Transverse colon (tissue), 4 donors: ENCODE measurements at regions not wholly inside any gene's neighbourhood (a gene's known extent, or its start where the extent isn't known, plus 50 kb on each side); places are given as distances from the start of the nearest gene placed in this dataset.

Experiments used
- DNase-seq: peaks from one replicate; pipeline ENCODE4 v3.0.0-alpha.2; 2019
- H3K27ac ChIP-seq, 4 donors: fragments of 200-600 bp; sonication (generic); 2 replicates each; pipeline ENCODE4 v1.5.1; 2016 to 2018; ENCODE audit warnings: inconsistent platforms in 4 of 4
- H3K27me3 ChIP-seq: fragments of 200-600 bp; sonication (generic); 2 replicates; pipeline ENCODE4 v1.5.1; 2017; ENCODE audit warnings: inconsistent platforms
- H3K36me3 ChIP-seq, 4 donors: fragments of 200-600 bp; sonication (generic); 2 replicates each; pipeline ENCODE4 v1.5.1; 2017 to 2019; ENCODE audit warnings: inconsistent platforms in 4 of 4
- H3K4me1 ChIP-seq, 4 donors: fragments of 200-600 bp; sonication (generic); 2 replicates each; pipeline ENCODE4 v1.5.1; 2017 to 2020; ENCODE audit warnings: inconsistent platforms in 4 of 4
- H3K4me3 ChIP-seq, 4 donors: fragments of 200-600 bp; sonication (generic); 1 replicate in 1 of 4; 2 replicates in 3 of 4; pipeline versions ENCODE4 v1.5.1 to v1.6.1; 2017 to 2019; ENCODE audit warnings: inconsistent platforms in 4 of 4
- H3K9me3 ChIP-seq, 2 donors: fragments of 200-600 bp; sonication (generic); 2 replicates each; pipeline ENCODE4 v1.5.1; 2017 to 2019; ENCODE audit warnings: inconsistent platforms in 2 of 2
- CTCF ChIP-seq, 5 experiments: fragments of 200-600 bp in 3 of 5; fragments of 450-650 bp in 2 of 5; sonication (generic) in 3 of 5; IDR thresholded peaks; 1 replicate in 2 of 5; 2 replicates in 3 of 5; pipeline ENCODE4 v1.5.1; 2016 to 2017; ENCODE audit warnings: antibody characterized with exemption in 5 of 5, inconsistent platforms in 3 of 5, mild to moderate bottlenecking in 2 of 5, moderate library complexity in 1 of 5
- EP300 ChIP-seq: sonication (generic); formaldehyde crosslinking; IDR thresholded peaks from one replicate; pipeline ENCODE4 v1.6.1; 2017; ENCODE audit warnings: antibody characterized with exemption, low read depth
- POLR2A ChIP-seq: fragments of 450-650 bp; IDR thresholded peaks from one replicate; pipeline ENCODE4 v1.6.1; 2016; ENCODE audit warnings: antibody characterized with exemption, mild to moderate bottlenecking, moderate library complexity
- POLR2AphosphoS5 ChIP-seq, 3 donors: sonication (generic); formaldehyde crosslinking; IDR thresholded peaks; one replicate each; pipeline ENCODE4 v1.6.1; 2016; ENCODE audit warnings: antibody characterized with exemption in 3 of 3
- WGBS, 2 donors: methylation state at CpG; one replicate each; pipeline ENCODE4 v1.1.5; 2018; ENCODE audit warnings: low coverage in 1 of 2; 5-methylcytosine and 5-hydroxymethylcytosine counted together
- in situ Hi-C, 4 donors: fragments of 200-750 bp; cut with MboI; loops; one replicate each; pipeline versions ENCODE4 v1.15.0 to v1.15.1; 2017; ENCODE audit warnings: low sequenced_read_pairs in 3 of 4, low pct_ligation_motif_present in 1 of 4, low pct_unique_long_range_greater_than_20kb in 1 of 4
- intact Hi-C: fragments of 100-400 bp; cut with DNase I; formaldehyde crosslinking; loops from one replicate; pipeline ENCODE4 v1.15.1; 2023; ENCODE audit warnings: low total_unique reads

DNA sequence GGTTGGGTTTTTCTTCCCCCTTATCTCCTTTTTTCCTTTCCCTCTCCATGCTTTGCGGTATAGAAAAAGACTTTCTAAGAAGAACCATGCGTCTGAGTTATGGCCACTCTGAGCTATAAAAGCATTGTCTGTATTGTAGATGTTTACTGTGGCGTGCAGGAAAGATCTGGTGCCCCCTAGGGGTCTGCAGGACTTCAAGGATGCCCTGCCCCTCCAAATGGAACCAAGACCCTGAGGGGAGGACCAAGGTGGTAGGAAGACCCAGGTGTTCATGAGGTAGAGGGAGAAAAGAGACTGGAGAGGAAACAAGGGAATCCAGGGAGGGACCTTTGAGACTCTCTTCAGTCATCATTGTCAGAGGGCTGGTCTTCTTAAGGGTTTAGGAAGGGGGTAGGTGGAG is 68.8 kb downstream of the CYP26A1 start:
- WGBS, 2 donors: 80 to 81% methylated on average over 3 of the region's 3 CpGs
- in situ Hi-C loops (no loop called here), intact Hi-C loops (no loop called here)
- Histone ChIP-seq H3K27me3 (no peaks in the 10 kb centered on the region), H3K4me3 (no peak overlapping the region), H3K9me3 (no peaks in the 10 kb centered on the region), H3K27ac (no peak overlapping the region), H3K36me3 (no peaks in the 10 kb centered on the region), H3K4me1 (no peaks in the 10 kb centered on the region)
- no peak for DNase-seq
- TF ChIP-seq CTCF (IDR thresholded peaks at IDR 0.05): no peak
- TF ChIP-seq EP300: no peak
- TF ChIP-seq POLR2AphosphoS5 (IDR thresholded peaks at IDR 0.05): no peak
- no peak for TF ChIP-seq POLR2A

GRCh38 chr10:93143281-93143680 is 69.6 kb downstream of the CYP26A1 start:
- no peak for DNase-seq
- H3K4me1 ChIP-seq: no peaks in the 10 kb centered on the region
- intact Hi-C loops (no loop called here), in situ Hi-C loops (no loop called here)
- no peak for TF ChIP-seq POLR2A
- no peak for TF ChIP-seq EP300
- no peak for TF ChIP-seq POLR2AphosphoS5 (IDR thresholded peaks at IDR 0.05)
- no peak for TF ChIP-seq CTCF (IDR thresholded peaks at IDR 0.05)
- no peaks in the 10 kb centered on the region for H3K27me3 ChIP-seq
- no peaks in the 10 kb centered on the region for H3K9me3 ChIP-seq
- WGBS, 2 donors: 60 to 93% methylated on average over 1 of the region's 1 CpG
- H3K4me3 ChIP-seq: no peak overlapping the region
- no peak overlapping the region for H3K27ac ChIP-seq
- H3K36me3 ChIP-seq: no peaks in the 10 kb centered on the region

GRCh38 chr10:93146336-93146735 is 72.6 kb downstream of the CYP26A1 start:
- no peaks in the 10 kb centered on the region for H3K36me3 ChIP-seq
- intact Hi-C loops (no loop called here), in situ Hi-C loops (no loop called here)
- TF ChIP-seq CTCF (IDR thresholded peaks at IDR 0.05) (no peak), POLR2AphosphoS5 (IDR thresholded peaks at IDR 0.05) (no peak), POLR2A (no peak), EP300 (no peak)
- H3K4me1 ChIP-seq: no peaks in the 10 kb centered on the region
- no peaks in the 10 kb centered on the region for H3K9me3 ChIP-seq
- H3K27me3 ChIP-seq: no peaks in the 10 kb centered on the region
- DNase-seq: no peak
- H3K4me3 ChIP-seq: no peak overlapping the region
- no peak overlapping the region for H3K27ac ChIP-seq
- 89 to 100% methylated on average over 3 of the region's 3 CpGs for WGBS, 2 donors

- DNase-seq: no peak
Measured at GRCh38 chr10:93147281-93147680, 73.6 kb downstream of the CYP26A1 start.

More at GRCh38 chr10:93147281-93147680, 73.6 kb downstream of the CYP26A1 start:
- Histone ChIP-seq H3K4me3 (no peak overlapping the region), H3K27me3 (no peaks in the 10 kb centered on the region), H3K4me1 (no peaks in the 10 kb centered on the region), H3K36me3 (no peaks in the 10 kb centered on the region), H3K9me3 (no peaks in the 10 kb centered on the region), H3K27ac (no peak overlapping the region)
- TF ChIP-seq EP300 (no peak), POLR2AphosphoS5 (IDR thresholded peaks at IDR 0.05) (no peak), CTCF (IDR thresholded peaks at IDR 0.05) (no peak), POLR2A (no peak)
- WGBS, 2 donors: 45 to 52% methylated on average over 2 of the region's 2 CpGs
- in situ Hi-C loops (no loop called here), intact Hi-C loops (no loop called here)
